ENCODE measurements at regions not wholly inside any gene's neighbourhood (a gene's known extent, or its start where the extent isn't known, plus 50 kb on each side); places are given as distances from the start of the nearest gene placed in this dataset.

- TF ChIP-seq CTCF (IDR thresholded peaks at IDR 0.05; ENCODE audit: low read depth, low read length, missing control alignments) = no peak
Measured at GRCh38 chr1:2961661-2962060, 59.6 kb upstream of the ACTRT2 start.

GRCh38 chr1:2962061-2962460 is 59.2 kb upstream of the ACTRT2 start:
- DNase-seq (ENCODE audit: extremely low read depth, low read depth) = no peak
- TF ChIP-seq CTCF (IDR thresholded peaks at IDR 0.05; ENCODE audit: low read depth, low read length, missing control alignments) = no peak
- H3K4me3 ChIP-seq (replicated peaks; ENCODE audit: low read depth, low read length) = no peak overlapping the region

More at GRCh38 chr1:2961661-2962060, 59.6 kb upstream of the ACTRT2 start:
- H3K4me3 ChIP-seq (replicated peaks; ENCODE audit: low read depth, low read length) = no peak overlapping the region
- no peak for DNase-seq (ENCODE audit: extremely low read depth, low read depth)

GRCh38 chr1:2962541-2962940 is 58.7 kb upstream of the ACTRT2 start:
- DNase-seq (ENCODE audit: extremely low read depth, low read depth) = no peak
- no peak overlapping the region for H3K4me3 ChIP-seq (replicated peaks; ENCODE audit: low read depth, low read length)
- TF ChIP-seq CTCF (IDR thresholded peaks at IDR 0.05; ENCODE audit: low read depth, low read length, missing control alignments) = no peak

- no peak for DNase-seq (ENCODE audit: extremely low read depth, low read depth)
- TF ChIP-seq CTCF (IDR thresholded peaks at IDR 0.05; ENCODE audit: low read depth, low read length, missing control alignments) = no peak
- H3K4me3 ChIP-seq (replicated peaks; ENCODE audit: low read depth, low read length) = no peak overlapping the region
Measured at GRCh38 chr1:2962946-2963345, 58.3 kb upstream of the ACTRT2 start.

- no peak for DNase-seq (ENCODE audit: extremely low read depth, low read depth)
- no peak for TF ChIP-seq CTCF (IDR thresholded peaks at IDR 0.05; ENCODE audit: low read depth, low read length, missing control alignments)
- no peak overlapping the region for H3K4me3 ChIP-seq (replicated peaks; ENCODE audit: low read depth, low read length)
Measured at GRCh38 chr1:2965676-2966075, 55.6 kb upstream of the ACTRT2 start.

- DNase-seq (ENCODE audit: extremely low read depth, low read depth) = no peak
- TF ChIP-seq CTCF (IDR thresholded peaks at IDR 0.05; ENCODE audit: low read depth, low read length, missing control alignments) = no peak
- no peak overlapping the region for H3K4me3 ChIP-seq (replicated peaks; ENCODE audit: low read depth, low read length)
Measured at GRCh38 chr1:2966449-2967328, 54.6 kb upstream of the ACTRT2 start.

Measured in HFF-Myc (cell line).